H9 (cell line): ENCODE measurements at regions not wholly inside any gene's neighbourhood (a gene's known extent, or its start where the extent isn't known, plus 50 kb on each side); places are given as distances from the start of the nearest gene placed in this dataset.

ENCODE experiments used
- DNase-seq: peaks from one replicate; pipeline ENCODE4 v3.0.0-alpha.2; 2017
- H2AFZ ChIP-seq: one replicate; pipeline ENCODE4 v1.6.1; 2013; ENCODE audit warnings: mild to moderate bottlenecking, low read length, control low read depth, moderate library complexity
- H2AK5ac ChIP-seq: 2 replicates; pipeline ENCODE4 v1.6.1; 2013; ENCODE audit warnings: low read length, control low read depth, mixed read lengths; ENCODE audit not compliant: insufficient read length
- H2BK120ac ChIP-seq: one replicate; pipeline ENCODE4 v1.6.1; 2013; ENCODE audit warnings: low read depth, mild to moderate bottlenecking, low read length, control low read depth, inconsistent platforms; ENCODE audit not compliant: poor library complexity, severe bottlenecking
- H2BK12ac ChIP-seq: 2 replicates; pipeline ENCODE4 v1.6.1; 2013; ENCODE audit warnings: low read length, control low read depth, mixed read lengths, low read depth; ENCODE audit not compliant: insufficient read length
- H2BK15ac ChIP-seq: 2 replicates; pipeline ENCODE4 v1.6.1; 2013; ENCODE audit warnings: low read depth, low read length, control low read depth
- H2BK20ac ChIP-seq: one replicate; pipeline ENCODE4 v1.6.1; 2013; ENCODE audit warnings: low read depth, mild to moderate bottlenecking, low read length, control low read depth, inconsistent platforms; ENCODE audit not compliant: poor library complexity, severe bottlenecking
- H2BK5ac ChIP-seq: 2 replicates; pipeline ENCODE4 v1.6.1; 2013; ENCODE audit warnings: low read length, control low read depth, mixed read lengths; ENCODE audit not compliant: insufficient read length
- H3K14ac ChIP-seq: 2 replicates; pipeline ENCODE4 v1.6.1; 2013; ENCODE audit warnings: low read length, control low read depth; ENCODE audit not compliant: insufficient read depth
- H3K18ac ChIP-seq: 2 replicates; pipeline ENCODE4 v1.6.1; 2013; ENCODE audit warnings: low read depth, mild to moderate bottlenecking, mixed read lengths, low read length, control low read depth; ENCODE audit not compliant: insufficient read length
- H3K23ac ChIP-seq: 2 replicates; pipeline ENCODE4 v1.6.1; 2013; ENCODE audit warnings: low read length, control low read depth, mixed read lengths, low read depth; ENCODE audit not compliant: insufficient read length
- H3K23me2 ChIP-seq: 2 replicates; pipeline ENCODE4 v1.6.1; 2013; ENCODE audit warnings: low read depth, mild to moderate bottlenecking, mixed read lengths, low read length, control low read depth; ENCODE audit not compliant: insufficient read length, poor library complexity, severe bottlenecking
- H3K27ac ChIP-seq: 2 replicates; pipeline ENCODE4 v1.5.1; 2013; ENCODE audit warnings: low read length, control low read depth, mixed read lengths, low read depth; ENCODE audit not compliant: insufficient read length
- H3K27me3 ChIP-seq: 2 replicates; pipeline ENCODE4 v1.6.1; 2013; ENCODE audit warnings: low read length, control low read depth, inconsistent platforms; ENCODE audit not compliant: insufficient read depth
- H3K4ac ChIP-seq: 2 replicates; pipeline ENCODE4 v1.6.1; 2013; ENCODE audit warnings: low read depth, mild to moderate bottlenecking, control low read depth, inconsistent platforms, low read length, moderate library complexity
- H3K4me1 ChIP-seq: 2 replicates; pipeline ENCODE4 v1.6.1; 2013; ENCODE audit warnings: low read length, control low read depth, inconsistent platforms; ENCODE audit not compliant: insufficient read depth
- H3K4me2 ChIP-seq: 2 replicates; pipeline ENCODE4 v1.6.1; 2013; ENCODE audit warnings: low read length, control low read depth, mixed read lengths; ENCODE audit not compliant: insufficient read length, insufficient read depth
- H3K56ac ChIP-seq: 2 replicates; pipeline ENCODE4 v1.6.1; 2013; ENCODE audit warnings: low read depth, mild to moderate bottlenecking, mixed read lengths, low read length, control low read depth; ENCODE audit not compliant: insufficient read length
- H3K79me1 ChIP-seq: 2 replicates; pipeline ENCODE4 v1.6.1; 2013; ENCODE audit warnings: low read depth, mild to moderate bottlenecking, moderate library complexity, low read length, control low read depth, inconsistent platforms; ENCODE audit not compliant: insufficient read depth, poor library complexity, severe bottlenecking
- H3K79me2 ChIP-seq: 2 replicates; pipeline ENCODE4 v1.6.1; 2013; ENCODE audit warnings: low read length, control low read depth, inconsistent platforms; ENCODE audit not compliant: insufficient read depth
- H3K9ac ChIP-seq: 2 replicates; pipeline ENCODE4 v1.6.1; 2013; ENCODE audit warnings: low read length, control low read depth, mixed read lengths; ENCODE audit not compliant: insufficient read length; ENCODE audit errors: extremely low read depth
- H3K9me3 ChIP-seq: one replicate; pipeline ENCODE4 v1.6.1; 2013; ENCODE audit warnings: low read depth, low read length, inconsistent platforms; ENCODE audit not compliant: control insufficient read depth
- H3T11ph ChIP-seq: one replicate; pipeline ENCODE4 v1.6.1; 2013; ENCODE audit warnings: mild to moderate bottlenecking, low read length, control low read depth, inconsistent platforms
- H4K20me1 ChIP-seq: one replicate; pipeline ENCODE4 v1.6.1; 2013; ENCODE audit not compliant: control insufficient read depth, insufficient read length, insufficient read depth
- H4K5ac ChIP-seq: 2 replicates; pipeline ENCODE4 v1.6.1; 2013; ENCODE audit warnings: low read depth, mild to moderate bottlenecking, mixed read lengths, low read length, control low read depth; ENCODE audit not compliant: insufficient read length
- H4K8ac ChIP-seq: replicated peaks from 2 replicates; pipeline ENCODE4 v1.6.1; 2013; ENCODE audit warnings: low read length, control low read depth, mixed read lengths, low read depth; ENCODE audit not compliant: insufficient read length
- H4K91ac ChIP-seq: 2 replicates; pipeline ENCODE4 v1.6.1; 2013; ENCODE audit warnings: low read depth, mild to moderate bottlenecking, moderate library complexity, mixed read lengths, low read length, control low read depth; ENCODE audit not compliant: insufficient read length
- H3K27ac Mint-ChIP-seq, 3 experiments: 2 replicates in 2 of 3; 3 replicates in 1 of 3; pipeline ENCODE4 v1.8.0; 2020 to 2021; ENCODE audit warnings: mixed read lengths in 3 of 3, mild to moderate bottlenecking in 1 of 3, moderate library complexity in 1 of 3
- H3K27me3 Mint-ChIP-seq: 2 replicates; pipeline ENCODE4 v1.8.0; 2021; ENCODE audit warnings: low read depth, mild to moderate bottlenecking, moderate library complexity, mixed read lengths
- H3K36me3 Mint-ChIP-seq, 3 experiments: 2 replicates in 2 of 3; 3 replicates in 1 of 3; pipeline ENCODE4 v1.8.0; 2020 to 2021; ENCODE audit warnings: low read depth in 3 of 3, mixed read lengths in 3 of 3; ENCODE audit not compliant: insufficient read depth in 1 of 3
- H3K4me1 Mint-ChIP-seq, 2 experiments: 2 replicates each; pipeline ENCODE4 v1.8.0; 2020; ENCODE audit warnings: mixed read lengths in 2 of 2
- H3K4me3 Mint-ChIP-seq, 2 experiments: 2 replicates in 1 of 2; 3 replicates in 1 of 2; pipeline ENCODE4 v1.8.0; 2020 to 2021; ENCODE audit warnings: mild to moderate bottlenecking in 2 of 2, mixed read lengths in 2 of 2, moderate library complexity in 1 of 2
- H3K9me3 Mint-ChIP-seq, 2 experiments: 2 replicates in 1 of 2; 3 replicates in 1 of 2; pipeline ENCODE4 v1.8.0; 2020; ENCODE audit warnings: mild to moderate bottlenecking in 2 of 2, mixed read lengths in 2 of 2, moderate library complexity in 1 of 2
- WGBS: extraction: QIAGEN DNeasy Blood & Tissue Kit; methylation state at CpG from one replicate; pipeline ENCODE4 v1.1.7; 2013; ENCODE audit warnings: missing lambda C conversion rate, low lambda C conversion rate, mixed read lengths; ENCODE audit not compliant: insufficient read length; ENCODE audit errors: extremely low coverage; 5-methylcytosine and 5-hydroxymethylcytosine counted together
- TF ChIP-seq, protein P1 (sequence below): fragments of 200-600 bp; sonication (generic); conservative IDR thresholded peaks from 3 replicates; pipeline ENCODE4 v1.8.0; 2021; ENCODE audit warnings: antibody characterized with exemption, mild to moderate bottlenecking

DNA sequence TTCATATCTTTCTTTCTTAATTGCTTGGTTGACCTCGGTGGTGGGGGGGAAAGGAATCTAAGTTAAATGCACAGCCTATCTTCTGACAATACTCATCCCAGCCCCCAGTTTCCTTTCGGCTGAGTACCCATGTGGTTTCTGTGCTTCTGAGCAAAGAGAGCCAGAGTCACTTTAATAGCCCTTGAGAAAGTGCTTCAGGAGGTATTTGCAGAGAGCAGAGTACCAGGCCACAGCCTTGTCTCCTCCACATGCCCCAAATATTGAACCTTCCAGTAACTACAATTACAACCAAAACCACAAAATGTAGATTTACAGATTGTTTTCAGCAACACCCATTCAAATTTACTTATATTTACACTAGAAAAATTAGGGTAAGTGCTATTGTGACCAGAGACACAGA, 647.4 kb downstream of the NR2F2 start:
- Histone ChIP-seq H4K5ac (no peak overlapping the region), H3K56ac (no peak overlapping the region), H3K9me3 (no peaks in the 10 kb centered on the region), H2AFZ (no peak overlapping the region), H2BK120ac (no peak overlapping the region), H3K79me1 (no peaks in the 10 kb centered on the region), H2BK15ac (no peak overlapping the region), H3K4me2 (no peak overlapping the region), H3K14ac (no peak overlapping the region), H3T11ph (no peak overlapping the region), H3K4me1 (peaks cover 3% of the 10 kb centered on the region; the same call in 1 of the 2 replicates), H2BK20ac (no peak overlapping the region), H3K18ac (no peak overlapping the region), H3K23me2 (no peaks in the 10 kb centered on the region), H3K9ac (no peak overlapping the region), H3K4ac (no peak overlapping the region), H3K27ac (no peak overlapping the region), H2AK5ac (no peak overlapping the region), H3K23ac (no peak overlapping the region), H4K20me1 (no peaks in the 10 kb centered on the region), H3K27me3 (no peaks in the 10 kb centered on the region), H2BK12ac (no peak overlapping the region), H3K79me2 (no peaks in the 10 kb centered on the region), H4K91ac (no peak overlapping the region), H4K8ac (no peak overlapping the region), H2BK5ac (no peak overlapping the region)
- Mint-ChIP-seq H3K4me1 (peaks cover 8 to 11% of the 10 kb centered on the region in 2 experiments; a peak in 2 of 4 replicates), H3K9me3 (no peaks in the 10 kb centered on the region), H3K27me3 (peaks cover 5% of the 10 kb centered on the region), H3K36me3 (no peaks in the 10 kb centered on the region), H3K27ac (no peak overlapping the region), H3K4me3 (no peak overlapping the region)
- no CpG with 5 or more reads among the region's 2 CpGs for WGBS
- DNase-seq: no peak
- TF ChIP-seq, protein P1, sequence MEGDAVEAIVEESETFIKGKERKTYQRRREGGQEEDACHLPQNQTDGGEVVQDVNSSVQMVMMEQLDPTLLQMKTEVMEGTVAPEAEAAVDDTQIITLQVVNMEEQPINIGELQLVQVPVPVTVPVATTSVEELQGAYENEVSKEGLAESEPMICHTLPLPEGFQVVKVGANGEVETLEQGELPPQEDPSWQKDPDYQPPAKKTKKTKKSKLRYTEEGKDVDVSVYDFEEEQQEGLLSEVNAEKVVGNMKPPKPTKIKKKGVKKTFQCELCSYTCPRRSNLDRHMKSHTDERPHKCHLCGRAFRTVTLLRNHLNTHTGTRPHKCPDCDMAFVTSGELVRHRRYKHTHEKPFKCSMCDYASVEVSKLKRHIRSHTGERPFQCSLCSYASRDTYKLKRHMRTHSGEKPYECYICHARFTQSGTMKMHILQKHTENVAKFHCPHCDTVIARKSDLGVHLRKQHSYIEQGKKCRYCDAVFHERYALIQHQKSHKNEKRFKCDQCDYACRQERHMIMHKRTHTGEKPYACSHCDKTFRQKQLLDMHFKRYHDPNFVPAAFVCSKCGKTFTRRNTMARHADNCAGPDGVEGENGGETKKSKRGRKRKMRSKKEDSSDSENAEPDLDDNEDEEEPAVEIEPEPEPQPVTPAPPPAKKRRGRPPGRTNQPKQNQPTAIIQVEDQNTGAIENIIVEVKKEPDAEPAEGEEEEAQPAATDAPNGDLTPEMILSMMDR: no peak
